ENCODE measurements at regions not wholly inside any gene's neighbourhood (a gene's known extent, or its start where the extent isn't known, plus 50 kb on each side); places are given as distances from the start of the nearest gene placed in this dataset.

DNA sequence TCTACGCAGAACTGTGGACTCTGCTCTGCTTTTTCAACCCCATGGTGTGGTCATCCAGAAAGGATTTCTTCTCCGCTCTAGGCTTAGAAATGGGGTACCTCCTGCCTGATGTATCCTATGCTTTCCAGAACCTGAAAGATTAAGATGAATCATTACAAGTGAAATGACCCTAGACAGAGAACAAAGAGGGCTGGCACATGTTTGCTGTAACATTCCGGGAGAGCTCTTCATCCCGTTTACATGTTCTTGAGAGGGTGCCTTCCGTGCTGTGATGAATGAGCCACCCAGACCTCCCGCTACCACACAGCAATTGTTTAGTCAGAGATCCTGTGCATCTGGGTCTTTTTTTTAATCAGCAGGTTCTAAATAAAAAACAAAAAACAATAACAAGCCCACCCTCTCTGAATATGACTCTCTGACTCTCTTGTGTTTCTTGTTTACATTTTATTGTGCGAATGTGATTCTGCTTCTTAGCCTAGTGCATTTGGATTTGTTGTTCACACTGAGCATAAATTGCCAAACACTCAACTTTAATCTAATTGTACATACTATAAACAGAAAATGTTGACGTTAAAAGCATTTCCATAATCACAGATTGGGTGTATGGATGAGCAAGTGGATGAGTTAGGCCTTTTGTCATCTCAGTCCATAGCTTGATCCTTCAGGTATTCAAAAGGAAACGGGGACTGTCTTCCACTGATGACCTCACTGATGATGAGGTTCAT is 87.1 kb downstream of the GPR88 start:
- Histone ChIP-seq H3K4me3 (no peak overlapping the region), H3K27me3 (no peaks in the 10 kb centered on the region), H3K27ac (no peak overlapping the region), H3K9me3 (no peaks in the 10 kb centered on the region), H3K4me1 (no peaks in the 10 kb centered on the region), H3K36me3 (no peaks in the 10 kb centered on the region)
- TF ChIP-seq POLR2A (IDR thresholded peaks at IDR 0.05) = no peak
- no peak for TF ChIP-seq CTCF (IDR thresholded peaks at IDR 0.05)
- DNase-seq = no peak

DNA sequence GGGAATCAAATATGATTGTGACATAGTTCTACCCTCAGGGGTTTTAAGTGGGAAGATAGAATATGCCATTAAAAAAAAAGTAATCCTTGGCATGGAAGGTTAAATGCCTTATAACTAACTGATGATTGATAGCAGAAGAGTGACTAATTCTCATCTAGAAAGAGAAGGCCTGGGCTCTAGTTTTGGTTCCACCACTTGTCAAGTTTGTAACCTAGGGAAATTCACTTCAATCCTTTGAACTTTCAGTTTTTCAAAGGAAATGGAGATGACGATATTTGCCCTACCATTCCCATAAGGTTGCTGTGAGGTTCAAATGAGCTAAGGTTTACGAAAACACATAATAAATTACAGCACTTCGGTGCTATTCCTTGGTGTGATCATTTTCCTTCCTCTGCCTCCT is 88.5 kb downstream of the GPR88 start:
- Histone ChIP-seq H3K9me3 (no peaks in the 10 kb centered on the region), H3K36me3 (no peaks in the 10 kb centered on the region), H3K27me3 (no peaks in the 10 kb centered on the region), H3K4me3 (no peak overlapping the region), H3K4me1 (no peaks in the 10 kb centered on the region), H3K27ac (no peak overlapping the region)
- TF ChIP-seq POLR2A (IDR thresholded peaks at IDR 0.05) (no peak), CTCF (IDR thresholded peaks at IDR 0.05) (no peak)
- DNase-seq = no peak

GRCh38 chr1:100627054-100627716 is 89.2 kb downstream of the GPR88 start:
- no peak for DNase-seq
- H3K4me1 ChIP-seq = no peaks in the 10 kb centered on the region
- H3K4me3 ChIP-seq = no peak overlapping the region
- no peaks in the 10 kb centered on the region for H3K36me3 ChIP-seq
- TF ChIP-seq CTCF (IDR thresholded peaks at IDR 0.05) (no peak), POLR2A (IDR thresholded peaks at IDR 0.05) (no peak)
- no peak overlapping the region for H3K27ac ChIP-seq
- H3K27me3 ChIP-seq = no peaks in the 10 kb centered on the region
- no peaks in the 10 kb centered on the region for H3K9me3 ChIP-seq

DNA sequence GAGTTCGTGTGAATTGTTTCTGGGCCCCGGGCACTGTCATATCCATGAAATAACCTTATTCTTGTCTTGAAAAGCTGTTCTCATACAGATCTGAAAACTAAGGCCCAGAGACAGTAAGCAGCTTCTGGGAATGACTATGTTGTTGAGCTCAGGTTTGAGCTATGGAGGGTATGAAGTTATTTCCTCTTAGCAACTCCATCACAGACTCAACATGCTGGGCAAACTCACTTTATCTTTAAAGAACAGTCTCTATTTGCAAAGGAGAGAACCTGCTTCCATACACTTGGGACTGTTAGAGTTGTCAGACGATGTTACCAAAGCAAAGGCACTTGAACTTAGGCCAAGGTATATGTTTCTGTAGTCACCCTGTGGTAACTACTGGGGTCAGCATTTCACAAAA is 90.0 kb downstream of the GPR88 start:
- H3K4me1 ChIP-seq = no peaks in the 10 kb centered on the region
- no peak for DNase-seq
- H3K27ac ChIP-seq = no peak overlapping the region
- no peaks in the 10 kb centered on the region for H3K9me3 ChIP-seq
- H3K27me3 ChIP-seq = no peaks in the 10 kb centered on the region
- H3K36me3 ChIP-seq = no peaks in the 10 kb centered on the region
- TF ChIP-seq CTCF (IDR thresholded peaks at IDR 0.05) (no peak), POLR2A (IDR thresholded peaks at IDR 0.05) (no peak)
- no peak overlapping the region for H3K4me3 ChIP-seq

GRCh38 chr1:100628631-100629081 is 90.7 kb downstream of the GPR88 start:
- no peaks in the 10 kb centered on the region for H3K9me3 ChIP-seq

More at GRCh38 chr1:100628631-100629081, 90.7 kb downstream of the GPR88 start:
- H3K27me3 ChIP-seq = no peaks in the 10 kb centered on the region
- no peak overlapping the region for H3K27ac ChIP-seq
- no peaks in the 10 kb centered on the region for H3K36me3 ChIP-seq
- DNase-seq = no peak
- no peaks in the 10 kb centered on the region for H3K4me1 ChIP-seq
- TF ChIP-seq CTCF (IDR thresholded peaks at IDR 0.05) = no peak
- TF ChIP-seq POLR2A (IDR thresholded peaks at IDR 0.05) = no peak
- no peak overlapping the region for H3K4me3 ChIP-seq
